Peyer's patch (tissue), 4 donors: ENCODE measurements at regions not wholly inside any gene's neighbourhood (a gene's known extent, or its start where the extent isn't known, plus 50 kb on each side); places are given as distances from the start of the nearest gene placed in this dataset.

Experiments used
- DNase-seq, 3 donors: peaks; one replicate each; pipeline ENCODE4 v3.0.0-alpha.2; 2017 to 2019
- H3K27ac ChIP-seq, 4 donors: fragments of 200-600 bp; sonication (generic); one replicate each; pipeline ENCODE4 v1.5.1; 2016 to 2019
- H3K27me3 ChIP-seq, 2 donors: fragments of 200-600 bp; sonication (generic); one replicate each; pipeline ENCODE4 v1.5.1; 2019
- H3K36me3 ChIP-seq, 3 donors: fragments of 200-600 bp; sonication (generic); one replicate each; pipeline ENCODE4 v1.5.1; 2016 to 2019
- H3K4me1 ChIP-seq, 4 donors: fragments of 200-600 bp; sonication (generic); one replicate each; pipeline ENCODE4 v1.5.1; 2016 to 2019
- H3K4me3 ChIP-seq, 4 donors: fragments of 200-600 bp; sonication (generic); 1 replicate in 3 of 4; 2 replicates in 1 of 4; pipeline ENCODE4 v1.5.1; 2016 to 2019; ENCODE audit warnings: mild to moderate bottlenecking in 1 of 4
- H3K9me3 ChIP-seq, 4 donors: fragments of 200-600 bp; sonication (generic); one replicate each; pipeline ENCODE4 v1.5.1; 2016 to 2019; ENCODE audit warnings: mild to moderate bottlenecking in 1 of 4
- CTCF ChIP-seq, 6 experiments: fragments of 450-650 bp in 4 of 6; fragments of 200-600 bp in 2 of 6; sonication (generic) in 1 of 6; IDR thresholded peaks; one replicate each; pipeline ENCODE4 v1.5.1; 2017 to 2019; ENCODE audit warnings: antibody characterized with exemption in 6 of 6, mild to moderate bottlenecking in 3 of 6, moderate library complexity in 1 of 6
- POLR2A ChIP-seq, 2 donors: fragments of 450-650 bp; IDR thresholded peaks; one replicate each; pipeline ENCODE4 v1.5.1; 2017; ENCODE audit warnings: antibody characterized with exemption in 2 of 2, mild to moderate bottlenecking in 2 of 2, moderate library complexity in 2 of 2

GRCh38 chr1:56223968-56224367 lies 355.4 kb downstream of the PLPP3 start:
- Histone ChIP-seq H3K27me3 (no peaks in the 10 kb centered on the region), H3K4me1 (no peaks in the 10 kb centered on the region), H3K36me3 (no peaks in the 10 kb centered on the region), H3K27ac (no peak overlapping the region), H3K4me3 (no peak overlapping the region), H3K9me3 (no peaks in the 10 kb centered on the region)
- no peak for DNase-seq
- TF ChIP-seq POLR2A (IDR thresholded peaks at IDR 0.05) = no peak
- no peak for TF ChIP-seq CTCF (IDR thresholded peaks at IDR 0.05)

GRCh38 chr1:56222914-56223540 lies 356.3 kb downstream of the PLPP3 start:
- H3K36me3 ChIP-seq = no peaks in the 10 kb centered on the region
- no peak for TF ChIP-seq POLR2A (IDR thresholded peaks at IDR 0.05)
- TF ChIP-seq CTCF (IDR thresholded peaks at IDR 0.05) = no peak
- H3K27me3 ChIP-seq = no peaks in the 10 kb centered on the region
- no peak overlapping the region for H3K27ac ChIP-seq
- no peaks in the 10 kb centered on the region for H3K4me1 ChIP-seq
- H3K4me3 ChIP-seq = no peak overlapping the region
- DNase-seq = no peak
- no peaks in the 10 kb centered on the region for H3K9me3 ChIP-seq

- Histone ChIP-seq H3K27ac (no peak overlapping the region), H3K27me3 (no peaks in the 10 kb centered on the region), H3K9me3 (no peaks in the 10 kb centered on the region), H3K4me1 (no peaks in the 10 kb centered on the region), H3K36me3 (no peaks in the 10 kb centered on the region), H3K4me3 (no peak overlapping the region)
- DNase-seq = no peak
- no peak for TF ChIP-seq POLR2A (IDR thresholded peaks at IDR 0.05)
- TF ChIP-seq CTCF (IDR thresholded peaks at IDR 0.05) = no peak
These were observed 359.3 kb downstream of the PLPP3 start for GRCh38 chr1:56220021-56220420.

GRCh38 chr1:56218023-56218422 lies 361.3 kb downstream of the PLPP3 start:
- no peaks in the 10 kb centered on the region for H3K27me3 ChIP-seq
- no peaks in the 10 kb centered on the region for H3K36me3 ChIP-seq
- DNase-seq = no peak
- no peak overlapping the region for H3K27ac ChIP-seq
- no peaks in the 10 kb centered on the region for H3K4me1 ChIP-seq
- H3K9me3 ChIP-seq = no peaks in the 10 kb centered on the region
- H3K4me3 ChIP-seq = no peak overlapping the region
- TF ChIP-seq CTCF (IDR thresholded peaks at IDR 0.05) (no peak), POLR2A (IDR thresholded peaks at IDR 0.05) (no peak)

GRCh38 chr1:56216218-56216617 lies 363.1 kb downstream of the PLPP3 start:
- no peaks in the 10 kb centered on the region for H3K9me3 ChIP-seq
- H3K4me3 ChIP-seq = no peak overlapping the region
- DNase-seq = no peak

More at GRCh38 chr1:56216218-56216617, 363.1 kb downstream of the PLPP3 start:
- H3K36me3 ChIP-seq = no peaks in the 10 kb centered on the region
- no peaks in the 10 kb centered on the region for H3K27me3 ChIP-seq
- no peaks in the 10 kb centered on the region for H3K4me1 ChIP-seq
- H3K27ac ChIP-seq = no peak overlapping the region
- TF ChIP-seq POLR2A (IDR thresholded peaks at IDR 0.05) (no peak), CTCF (IDR thresholded peaks at IDR 0.05) (no peak)
